GM12875 (cell line): ENCODE measurements at regions not wholly inside any gene's neighbourhood (a gene's known extent, or its start where the extent isn't known, plus 50 kb on each side); places are given as distances from the start of the nearest gene placed in this dataset.

Experiments
- H3K4me3 ChIP-seq: one replicate; pipeline ENCODE4 v1.5.1; 2011; ENCODE audit warnings: low read depth, low read length, control low read depth
- TF ChIP-seq, protein P1 (sequence below): IDR thresholded peaks from 2 replicates; pipeline ENCODE4 v1.5.1; 2011; ENCODE audit warnings: low read depth, mild to moderate bottlenecking, control low read depth, inconsistent platforms, low read length, moderate library complexity, borderline replicate concordance; ENCODE audit not compliant: insufficient read depth

DNA sequence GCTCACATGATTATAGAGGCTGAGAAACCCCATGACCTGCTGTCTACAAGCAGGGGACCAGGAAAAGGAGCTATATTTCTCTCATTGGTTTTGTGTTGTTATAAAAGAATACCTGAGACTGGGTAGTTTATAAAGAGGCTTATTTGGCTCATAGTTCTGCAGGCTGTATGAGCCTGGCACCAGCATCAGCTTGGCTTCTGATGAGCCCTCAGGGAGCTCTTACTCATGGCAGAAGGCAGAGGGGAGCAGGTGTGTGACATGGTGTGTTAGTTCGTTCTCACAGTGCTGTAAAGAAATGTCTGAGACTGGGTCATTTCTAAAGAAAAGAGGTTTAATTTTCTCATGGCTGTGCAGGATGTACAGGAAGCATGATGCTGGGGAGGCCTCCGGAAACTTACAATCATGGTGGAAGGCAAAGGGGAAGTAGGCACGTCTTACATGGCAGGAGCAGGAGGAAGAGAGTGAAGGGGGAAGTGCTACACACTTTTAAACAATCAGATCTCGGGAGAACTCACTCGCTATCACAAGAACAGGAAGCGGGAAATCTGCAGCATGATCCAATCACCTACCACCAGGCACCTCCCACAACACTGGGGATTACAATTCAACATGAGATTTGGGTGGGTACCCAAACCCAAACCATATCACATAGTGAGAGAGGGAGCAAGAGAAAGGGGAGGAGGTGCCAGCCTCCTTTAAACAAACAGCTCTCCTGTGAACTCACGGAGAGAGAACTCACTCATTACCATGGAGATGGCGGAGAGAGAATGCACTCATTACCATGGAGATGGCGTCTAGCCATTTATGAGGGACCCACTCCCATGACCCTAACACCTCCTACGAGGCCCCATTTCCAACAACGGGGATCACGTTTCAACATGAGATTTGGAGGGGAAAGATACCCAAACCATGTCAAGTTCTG lies 133.4 kb downstream of the JCAD start:
- TF ChIP-seq, protein P1, sequence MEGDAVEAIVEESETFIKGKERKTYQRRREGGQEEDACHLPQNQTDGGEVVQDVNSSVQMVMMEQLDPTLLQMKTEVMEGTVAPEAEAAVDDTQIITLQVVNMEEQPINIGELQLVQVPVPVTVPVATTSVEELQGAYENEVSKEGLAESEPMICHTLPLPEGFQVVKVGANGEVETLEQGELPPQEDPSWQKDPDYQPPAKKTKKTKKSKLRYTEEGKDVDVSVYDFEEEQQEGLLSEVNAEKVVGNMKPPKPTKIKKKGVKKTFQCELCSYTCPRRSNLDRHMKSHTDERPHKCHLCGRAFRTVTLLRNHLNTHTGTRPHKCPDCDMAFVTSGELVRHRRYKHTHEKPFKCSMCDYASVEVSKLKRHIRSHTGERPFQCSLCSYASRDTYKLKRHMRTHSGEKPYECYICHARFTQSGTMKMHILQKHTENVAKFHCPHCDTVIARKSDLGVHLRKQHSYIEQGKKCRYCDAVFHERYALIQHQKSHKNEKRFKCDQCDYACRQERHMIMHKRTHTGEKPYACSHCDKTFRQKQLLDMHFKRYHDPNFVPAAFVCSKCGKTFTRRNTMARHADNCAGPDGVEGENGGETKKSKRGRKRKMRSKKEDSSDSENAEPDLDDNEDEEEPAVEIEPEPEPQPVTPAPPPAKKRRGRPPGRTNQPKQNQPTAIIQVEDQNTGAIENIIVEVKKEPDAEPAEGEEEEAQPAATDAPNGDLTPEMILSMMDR, result no peak
- no peak overlapping the region for H3K4me3 ChIP-seq

DNA sequence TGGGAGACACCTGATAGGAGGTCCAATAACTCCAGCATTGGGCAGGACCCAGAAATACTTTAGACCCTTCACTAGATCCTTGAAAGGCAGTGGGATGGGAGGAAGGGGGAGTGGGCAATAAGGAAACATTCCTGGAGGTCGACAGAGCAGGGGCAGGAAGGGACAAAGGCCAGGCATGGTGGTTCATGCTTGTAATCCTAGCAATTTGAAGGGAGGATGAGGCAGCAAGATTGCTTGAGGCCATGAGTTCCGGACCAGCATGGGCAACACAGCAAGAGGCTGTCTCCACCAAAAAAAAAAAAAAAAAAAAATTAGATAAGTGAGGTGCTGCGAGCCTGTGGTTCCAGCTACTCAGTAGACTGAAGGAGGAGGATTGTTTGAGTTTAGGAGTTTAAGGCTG lies 134.9 kb downstream of the JCAD start:
- H3K4me3 ChIP-seq, result no peak overlapping the region
- TF ChIP-seq, protein P1, result no peak

DNA sequence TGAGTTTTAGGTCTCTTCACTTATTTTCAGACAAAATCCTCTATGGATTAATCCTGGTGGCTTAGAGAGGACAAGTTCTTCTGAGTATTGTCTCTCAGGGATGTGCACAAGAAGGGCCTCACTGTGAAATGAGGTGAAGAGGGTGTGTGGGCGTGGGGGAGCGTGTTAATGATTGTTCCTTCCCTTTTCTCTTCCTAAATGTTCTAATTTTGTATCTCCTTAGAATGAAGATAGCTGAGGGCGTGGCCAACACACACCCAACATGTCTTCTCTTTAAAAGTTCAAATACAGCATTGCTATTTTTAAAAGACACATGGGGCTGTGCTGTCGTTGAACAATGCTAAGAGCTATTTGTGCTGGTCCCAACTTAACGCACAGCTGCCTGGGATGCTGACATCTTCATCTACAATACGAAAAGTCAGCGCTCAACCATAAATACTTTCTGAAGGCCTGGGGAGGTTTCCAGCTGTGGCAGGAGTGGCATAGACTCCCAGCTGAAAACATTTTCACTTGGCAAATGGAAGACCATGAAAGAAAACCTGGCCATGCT lies 135.9 kb downstream of the JCAD start:
- TF ChIP-seq, protein P1, result no peak

DNA sequence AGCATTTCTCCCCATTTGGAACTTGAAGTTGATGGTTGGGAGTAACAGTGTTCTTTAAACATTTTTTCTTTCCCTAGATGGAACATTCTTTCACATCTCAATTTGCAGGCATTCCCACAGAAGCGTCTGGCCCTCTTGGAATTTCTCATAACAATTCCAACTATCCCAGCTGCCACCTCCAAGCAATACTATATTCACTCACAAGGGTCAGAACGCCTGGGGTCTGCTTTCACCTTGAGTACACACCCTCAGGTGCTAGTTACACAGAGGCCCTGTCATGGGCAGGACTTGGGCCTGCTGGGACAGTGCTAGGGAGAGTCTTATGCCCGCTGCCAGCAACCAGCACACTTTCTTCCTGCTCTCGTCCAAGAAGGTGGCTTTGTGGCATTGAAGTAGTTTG lies 136.5 kb downstream of the JCAD start:
- TF ChIP-seq, protein P1, result no peak
- H3K4me3 ChIP-seq, result no peak overlapping the region

More for the DNA sequence above, 135.9 kb downstream of the JCAD start:
- H3K4me3 ChIP-seq, result no peak overlapping the region

DNA sequence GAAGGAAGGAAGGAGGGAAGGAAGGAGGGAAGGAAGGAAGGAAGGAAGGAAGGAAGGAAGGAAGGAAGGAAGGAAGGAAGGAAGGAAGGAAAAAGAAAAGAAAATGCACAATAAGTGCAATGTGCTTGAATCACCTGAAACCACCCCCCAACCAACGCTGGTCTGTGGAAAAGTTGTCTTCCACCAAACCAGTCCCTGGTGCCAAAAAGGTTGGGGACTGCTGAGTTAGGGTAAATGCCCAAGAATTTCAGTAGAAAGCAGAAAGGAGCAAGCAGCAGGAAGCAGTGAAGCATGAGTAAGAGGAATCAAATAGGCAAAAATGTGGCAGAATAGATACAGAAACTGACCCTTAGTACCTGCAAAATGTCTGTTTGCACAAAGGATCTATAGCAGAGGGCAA lies 137.2 kb downstream of the JCAD start:
- TF ChIP-seq, protein P1, result no peak
- H3K4me3 ChIP-seq, result no peak overlapping the region

DNA sequence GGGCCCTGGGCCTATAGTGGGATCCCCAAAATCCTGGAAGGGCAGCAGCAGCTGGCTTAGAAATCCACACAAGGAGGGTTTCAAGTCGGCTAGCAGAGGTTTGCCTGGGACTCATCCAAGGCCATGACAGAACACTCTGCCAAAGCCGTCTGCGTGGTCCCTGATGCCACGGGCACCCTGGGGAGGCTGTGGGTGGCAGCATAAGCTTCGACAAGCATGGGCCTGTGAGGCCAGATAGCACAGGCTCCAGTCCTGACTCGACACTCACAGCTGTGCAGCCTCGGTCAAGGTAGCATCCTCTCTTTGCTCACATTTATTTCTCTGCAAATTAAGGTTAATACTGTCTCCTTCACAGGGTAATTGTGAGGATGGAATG lies 138.3 kb downstream of the JCAD start:
- H3K4me3 ChIP-seq, result no peak overlapping the region
- TF ChIP-seq, protein P1, result no peak
